ENCODE measurements at regions not wholly inside any gene's neighbourhood (a gene's known extent, or its start where the extent isn't known, plus 50 kb on each side); places are given as distances from the start of the nearest gene placed in this dataset.
"Not testable (repeated sequence)": the region's sequence is repeated elsewhere in the genome, so short reads cannot be mapped to it uniquely, and the experiment has no call there.

GRCh38 chr9:67179185-67179584 is 186.8 kb upstream of the SPATA31A3 start:
- not testable (repeated sequence) for H3K9me3 ChIP-seq (ENCODE audit: low read depth); H3K27me3 ChIP-seq; DNase-seq (ENCODE audit: low spot score); H3K9me3 Mint-ChIP-seq; H4K20me1 ChIP-seq (ENCODE audit: low read depth); H3K4me3 Mint-ChIP-seq; H2AFZ ChIP-seq (replicated peaks); H3K36me3 Mint-ChIP-seq; H3K4me1 Mint-ChIP-seq; H3K79me2 ChIP-seq (ENCODE audit: low read depth); H3K4me1 ChIP-seq; H3K27me3 Mint-ChIP-seq (ENCODE audit: insufficient read depth, low read depth); H3K27ac ChIP-seq; H3K36me3 ChIP-seq; H3K4me2 ChIP-seq; H3F3A ChIP-seq (ENCODE audit: low read depth); H3K9ac ChIP-seq; H3K27ac Mint-ChIP-seq; H3K4me3 ChIP-seq

- H3K4me2 ChIP-seq; H3K4me3 Mint-ChIP-seq; H3K79me2 ChIP-seq (ENCODE audit: low read depth); H3K36me3 Mint-ChIP-seq; H3K27me3 ChIP-seq; H3K4me1 Mint-ChIP-seq; H3K4me3 ChIP-seq; H3K27ac ChIP-seq; H3F3A ChIP-seq (ENCODE audit: low read depth); H3K9me3 Mint-ChIP-seq; H3K9me3 ChIP-seq (ENCODE audit: low read depth); DNase-seq (ENCODE audit: low spot score); H3K27me3 Mint-ChIP-seq (ENCODE audit: insufficient read depth, low read depth); H3K4me1 ChIP-seq; H3K27ac Mint-ChIP-seq; H2AFZ ChIP-seq (replicated peaks); H3K9ac ChIP-seq; H3K36me3 ChIP-seq; H4K20me1 ChIP-seq (ENCODE audit: low read depth): not testable (repeated sequence)
These were observed 182.8 kb upstream of the SPATA31A3 start for GRCh38 chr9:67175167-67175566.

- H4K20me1 ChIP-seq (ENCODE audit: low read depth); H3K4me3 Mint-ChIP-seq; H3K4me3 ChIP-seq; H3K27me3 ChIP-seq; H3K9me3 Mint-ChIP-seq; H3K27ac Mint-ChIP-seq; H3K79me2 ChIP-seq (ENCODE audit: low read depth); DNase-seq (ENCODE audit: low spot score); H3K36me3 Mint-ChIP-seq; H3K4me2 ChIP-seq; H2AFZ ChIP-seq (replicated peaks); H3K9ac ChIP-seq; H3K36me3 ChIP-seq; H3F3A ChIP-seq (ENCODE audit: low read depth); H3K27me3 Mint-ChIP-seq (ENCODE audit: insufficient read depth, low read depth); H3K27ac ChIP-seq; H3K4me1 ChIP-seq; H3K4me1 Mint-ChIP-seq; H3K9me3 ChIP-seq (ENCODE audit: low read depth): not testable (repeated sequence)
These were observed 179.4 kb upstream of the SPATA31A3 start for GRCh38 chr9:67171721-67172120.

GRCh38 chr9:67168530-67169157 is 176.3 kb upstream of the SPATA31A3 start:
- H3K4me1 Mint-ChIP-seq; H3K4me3 Mint-ChIP-seq; H3K4me2 ChIP-seq; H3F3A ChIP-seq (ENCODE audit: low read depth); H3K4me3 ChIP-seq; H3K9ac ChIP-seq; H3K27me3 ChIP-seq; H3K4me1 ChIP-seq; H3K27ac Mint-ChIP-seq; H3K79me2 ChIP-seq (ENCODE audit: low read depth); H3K9me3 ChIP-seq (ENCODE audit: low read depth); H3K27me3 Mint-ChIP-seq (ENCODE audit: insufficient read depth, low read depth); H2AFZ ChIP-seq (replicated peaks); H3K9me3 Mint-ChIP-seq; H3K36me3 Mint-ChIP-seq; DNase-seq (ENCODE audit: low spot score); H3K27ac ChIP-seq; H3K36me3 ChIP-seq; H4K20me1 ChIP-seq (ENCODE audit: low read depth): not testable (repeated sequence)

- not testable (repeated sequence) for H3K4me2 ChIP-seq; H3K36me3 ChIP-seq; H3K79me2 ChIP-seq (ENCODE audit: low read depth); H3K27me3 Mint-ChIP-seq (ENCODE audit: insufficient read depth, low read depth); H3K27me3 ChIP-seq; H3F3A ChIP-seq (ENCODE audit: low read depth); H3K4me3 ChIP-seq; DNase-seq (ENCODE audit: low spot score); H3K9ac ChIP-seq; H3K4me3 Mint-ChIP-seq; H4K20me1 ChIP-seq (ENCODE audit: low read depth); H2AFZ ChIP-seq (replicated peaks); H3K36me3 Mint-ChIP-seq; H3K4me1 Mint-ChIP-seq; H3K9me3 Mint-ChIP-seq; H3K4me1 ChIP-seq; H3K27ac ChIP-seq; H3K9me3 ChIP-seq (ENCODE audit: low read depth); H3K27ac Mint-ChIP-seq
These were observed 174.0 kb upstream of the SPATA31A3 start for GRCh38 chr9:67166335-67166734.

- H3K9me3 Mint-ChIP-seq; DNase-seq (ENCODE audit: low spot score): not testable (repeated sequence)
These were observed 170.5 kb upstream of the SPATA31A3 start for GRCh38 chr9:67162827-67163226.

GRCh38 chr9:67155218-67155617 is 162.9 kb upstream of the SPATA31A3 start:
- H3K27ac Mint-ChIP-seq; H3F3A ChIP-seq (ENCODE audit: low read depth): not testable (repeated sequence)

More at GRCh38 chr9:67162827-67163226, 170.5 kb upstream of the SPATA31A3 start:
- H3K27ac Mint-ChIP-seq; H3K4me1 ChIP-seq; H3K9me3 ChIP-seq (ENCODE audit: low read depth); H2AFZ ChIP-seq (replicated peaks); H3K4me1 Mint-ChIP-seq; H3F3A ChIP-seq (ENCODE audit: low read depth); H3K79me2 ChIP-seq (ENCODE audit: low read depth); H3K27me3 Mint-ChIP-seq (ENCODE audit: insufficient read depth, low read depth); H3K36me3 ChIP-seq; H3K4me3 ChIP-seq; H3K4me3 Mint-ChIP-seq; H3K4me2 ChIP-seq; H3K9ac ChIP-seq; H3K36me3 Mint-ChIP-seq; H4K20me1 ChIP-seq (ENCODE audit: low read depth); H3K27ac ChIP-seq; H3K27me3 ChIP-seq: not testable (repeated sequence)

GRCh38 chr9:67153501-67153900 is 161.2 kb upstream of the SPATA31A3 start:
- not testable (repeated sequence) for H3K27ac Mint-ChIP-seq; H3K4me2 ChIP-seq; H3K4me1 Mint-ChIP-seq; H2AFZ ChIP-seq (replicated peaks); H3K36me3 Mint-ChIP-seq; H3K4me3 Mint-ChIP-seq; H3F3A ChIP-seq (ENCODE audit: low read depth); H3K9me3 ChIP-seq (ENCODE audit: low read depth); H3K27ac ChIP-seq; H3K36me3 ChIP-seq; H4K20me1 ChIP-seq (ENCODE audit: low read depth); H3K79me2 ChIP-seq (ENCODE audit: low read depth); H3K27me3 ChIP-seq; H3K9me3 Mint-ChIP-seq; DNase-seq (ENCODE audit: low spot score); H3K4me3 ChIP-seq; H3K9ac ChIP-seq; H3K27me3 Mint-ChIP-seq (ENCODE audit: insufficient read depth, low read depth); H3K4me1 ChIP-seq

More at GRCh38 chr9:67155218-67155617, 162.9 kb upstream of the SPATA31A3 start:
- not testable (repeated sequence) for H3K4me3 Mint-ChIP-seq; H3K4me1 Mint-ChIP-seq; H3K27ac ChIP-seq; H3K4me3 ChIP-seq; H3K9me3 ChIP-seq (ENCODE audit: low read depth); H3K9ac ChIP-seq; H3K9me3 Mint-ChIP-seq; H2AFZ ChIP-seq (replicated peaks); H3K27me3 ChIP-seq; H4K20me1 ChIP-seq (ENCODE audit: low read depth); DNase-seq (ENCODE audit: low spot score); H3K36me3 ChIP-seq; H3K4me1 ChIP-seq; H3K27me3 Mint-ChIP-seq (ENCODE audit: insufficient read depth, low read depth); H3K79me2 ChIP-seq (ENCODE audit: low read depth); H3K4me2 ChIP-seq; H3K36me3 Mint-ChIP-seq
